ENCODE measurements at regions not wholly inside any gene's neighbourhood (a gene's known extent, or its start where the extent isn't known, plus 50 kb on each side); places are given as distances from the start of the nearest gene placed in this dataset.

GRCh38 chrX:34546366-34546765 lies 110.7 kb downstream of the TMEM47 start (continued):
- TF ChIP-seq ZNF449 (CRISPR knock-in tag; IDR thresholded peaks at IDR 0.05) (no peak), SMAD4 (CRISPR knock-in tag; conservative IDR thresholded peaks at IDR 0.05) (no peak), ATF4 (CRISPR knock-in tag; IDR thresholded peaks at IDR 0.05) (no peak), SRSF7 (optimal IDR thresholded peaks at IDR 0.05; ENCODE audit: low read depth, low read length) (no peak), SMC3 (conservative IDR thresholded peaks at IDR 0.05; ENCODE audit: insufficient read depth, low read depth, low read length) (no peak), HNRNPL (IDR thresholded peaks at IDR 0.05; ENCODE audit: low read depth, low read length) (no peak), ETS2 (tag; IDR thresholded peaks at IDR 0.05; ENCODE audit: borderline replicate concordance, poor library complexity, severe bottlenecking) (no peak), FOXA1 (IDR thresholded peaks at IDR 0.05; ENCODE audit: borderline replicate concordance) (no peak), ZFP1 (CRISPR knock-in tag; IDR thresholded peaks at IDR 0.05) (no peak), SLC30A9 (CRISPR knock-in tag; IDR thresholded peaks at IDR 0.05) (no peak), DMBX1 (CRISPR knock-in tag; IDR thresholded peaks at IDR 0.05; ENCODE audit: borderline replicate concordance) (no peak), PHB (CRISPR knock-in tag; IDR thresholded peaks at IDR 0.05) (no peak)
- TF ChIP-seq, protein P1, sequence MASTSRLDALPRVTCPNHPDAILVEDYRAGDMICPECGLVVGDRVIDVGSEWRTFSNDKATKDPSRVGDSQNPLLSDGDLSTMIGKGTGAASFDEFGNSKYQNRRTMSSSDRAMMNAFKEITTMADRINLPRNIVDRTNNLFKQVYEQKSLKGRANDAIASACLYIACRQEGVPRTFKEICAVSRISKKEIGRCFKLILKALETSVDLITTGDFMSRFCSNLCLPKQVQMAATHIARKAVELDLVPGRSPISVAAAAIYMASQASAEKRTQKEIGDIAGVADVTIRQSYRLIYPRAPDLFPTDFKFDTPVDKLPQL (IDR thresholded peaks at IDR 0.05; ENCODE audit: extremely low read depth, insufficient read length) = no peak

All from K562 (cell line).